ENCODE measurements at regions not wholly inside any gene's neighbourhood (a gene's known extent, or its start where the extent isn't known, plus 50 kb on each side); places are given as distances from the start of the nearest gene placed in this dataset.

GRCh38 chrX:43148305-43148704, 370.3 kb upstream of the PPP1R2C start:
- TF ChIP-seq CTCF (IDR thresholded peaks at IDR 0.05), result no peak
- TF ChIP-seq EZH2 (IDR thresholded peaks at IDR 0.05; ENCODE audit: borderline replicate concordance, insufficient read depth, low read depth, low read length, poor library complexity, severe bottlenecking), result no peak

Measured in B cell (primary cell).